Kidney glomerular epithelial cell (primary cell): ENCODE measurements at regions not wholly inside any gene's neighbourhood (a gene's known extent, or its start where the extent isn't known, plus 50 kb on each side); places are given as distances from the start of the nearest gene placed in this dataset.
"Not testable (repeated sequence)": the region's sequence is repeated elsewhere in the genome, so short reads cannot be mapped to it uniquely, and the experiment has no call there.

Experiments used
- DNase-seq: peaks from one replicate; lab custom pipeline; 2025; lab: John Stamatoyannopoulos, UW

- DNase-seq, result no peak
Observed at GRCh38 chr10:113495553-113495952, 57.3 kb upstream of the HABP2 start.

GRCh38 chr10:113496111-113497109 lies 56.4 kb upstream of the HABP2 start:
- no peak for DNase-seq

GRCh38 chr10:113497198-113497597 lies 55.7 kb upstream of the HABP2 start:
- no peak for DNase-seq

- DNase-seq, result no peak
Observed at GRCh38 chr10:113498997-113499396, 53.9 kb upstream of the HABP2 start.

- DNase-seq, result no peak
Observed at GRCh38 chr10:113499806-113500205, 53.0 kb upstream of the HABP2 start.

GRCh38 chr10:113501031-113501430 lies 51.8 kb upstream of the HABP2 start:
- DNase-seq, result not testable (repeated sequence)
